GM12892 (cell line): ENCODE measurements at regions not wholly inside any gene's neighbourhood (a gene's known extent, or its start where the extent isn't known, plus 50 kb on each side); places are given as distances from the start of the nearest gene placed in this dataset.

Source experiments
- POLR2A ChIP-seq: IDR thresholded peaks from 2 replicates; pipeline ENCODE4 v1.6.1; 2011; ENCODE audit warnings: low read depth, low read length, control low read depth
- POLR2AphosphoS5 ChIP-seq: IDR thresholded peaks from 2 replicates; pipeline ENCODE4 v1.6.1; 2011; ENCODE audit warnings: low read depth, low read length, control low read depth

DNA sequence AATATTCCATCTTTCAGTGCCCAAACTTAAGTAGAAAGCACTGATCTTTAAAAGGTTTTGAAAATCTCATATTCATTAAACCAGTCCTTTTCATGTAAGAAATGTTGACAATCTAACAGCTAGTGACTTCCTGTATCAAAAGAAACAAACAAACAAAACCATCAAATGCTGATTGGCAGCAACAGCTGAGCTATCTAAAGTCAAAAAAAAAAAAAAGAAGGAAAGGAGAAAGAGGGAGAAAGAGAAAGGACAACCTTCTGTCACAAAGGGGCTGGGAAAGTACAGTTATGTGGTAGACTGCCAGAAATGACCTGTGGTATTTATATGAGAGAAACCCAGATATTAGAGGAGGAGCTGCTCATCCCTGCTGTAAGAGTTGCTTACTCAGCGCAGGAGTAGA lies 614.6 kb upstream of the SMIM31 start:
- no peak for TF ChIP-seq POLR2AphosphoS5
- no peak for TF ChIP-seq POLR2A
